RWPE1 (cell line): ENCODE measurements at regions not wholly inside any gene's neighbourhood (a gene's known extent, or its start where the extent isn't known, plus 50 kb on each side); places are given as distances from the start of the nearest gene placed in this dataset.

Experiments used
- CTCF ChIA-PET: fragments of 350-600 bp; sonication (Branson Sonifier 250); formaldehyde crosslinking; extraction: SDS; loops from one replicate; lab custom pipeline; 2021; lab: Yijun Ruan, JAX
- POLR2A ChIA-PET: fragments of 400-600 bp; formaldehyde crosslinking; extraction: SDS; loops from one replicate; lab custom pipeline; 2020; ENCODE audit warnings: antibody characterized with exemption; ENCODE audit not compliant: low non-redundant PET; lab: Yijun Ruan, JAX
- DNase-seq: peaks from one replicate; pipeline ENCODE4 v3.0.0; 2012; ENCODE audit warnings: low spot score
- H3K27ac ChIP-seq: fragments of 450-650 bp; 2 replicates; pipeline ENCODE4 v1.5.1; 2017
- CTCF ChIP-seq: fragments of 450-650 bp; conservative IDR thresholded peaks from 2 replicates; pipeline ENCODE4 v1.5.1; 2017; ENCODE audit warnings: low read depth, mild to moderate bottlenecking

GRCh38 chr2:217247476-217247875 is 387.6 kb upstream of the TNP1 start:
- ChIA-PET CTCF (no interaction called here), POLR2A (no interaction called here)
- no peak overlapping the region for H3K27ac ChIP-seq
- DNase-seq, result no peak
- TF ChIP-seq CTCF, result no peak

- ChIA-PET CTCF (no interaction called here), POLR2A (no interaction called here)
- TF ChIP-seq CTCF, result no peak
- H3K27ac ChIP-seq, result no peak overlapping the region
- no peak for DNase-seq
These were observed 386.2 kb upstream of the TNP1 start for GRCh38 chr2:217246108-217246507.

GRCh38 chr2:217244815-217245214 is 385.0 kb upstream of the TNP1 start:
- ChIA-PET CTCF (no interaction called here), POLR2A (no interaction called here)
- no peak overlapping the region for H3K27ac ChIP-seq
- DNase-seq, result no peak
- no peak for TF ChIP-seq CTCF

- no peak overlapping the region for H3K27ac ChIP-seq
- CTCF ChIA-PET, result interaction anchor here (0.6 to 1.1 kb wide), 4 partner anchors 268 to 529 kb away, joined by 3 read pairs; no protein-coding TSS in a partner anchor
- DNase-seq, result no peak
- POLR2A ChIA-PET, result no interaction called here
- no peak for TF ChIP-seq CTCF
These were observed 383.1 kb upstream of the TNP1 start for GRCh38 chr2:217242947-217243346.

- CTCF ChIA-PET, result no interaction called here
- DNase-seq, result no peak
- H3K27ac ChIP-seq, result no peak overlapping the region
- no peak for TF ChIP-seq CTCF
- POLR2A ChIA-PET, result no interaction called here
These were observed 371.9 kb upstream of the TNP1 start for GRCh38 chr2:217231724-217232123.

GRCh38 chr2:217231212-217231611 is 371.3 kb upstream of the TNP1 start:
- no peak for TF ChIP-seq CTCF
- ChIA-PET POLR2A (no interaction called here), CTCF (interaction anchor here (0.6 kb wide), 2 partner anchors 90 to 116 kb away, joined by 3 to 4 read pairs; no protein-coding TSS in a partner anchor)
- DNase-seq, result no peak
- H3K27ac ChIP-seq, result no peak overlapping the region

GRCh38 chr2:217228732-217229131 is 368.9 kb upstream of the TNP1 start:
- ChIA-PET CTCF (interaction anchor here (0.6 kb wide), 1 partner anchor 70 kb away, joined by 3 read pairs; no protein-coding TSS in a partner anchor), POLR2A (no interaction called here)
- H3K27ac ChIP-seq, result no peak overlapping the region
- no peak for TF ChIP-seq CTCF
- DNase-seq, result no peak
